ENCODE measurements at regions not wholly inside any gene's neighbourhood (a gene's known extent, or its start where the extent isn't known, plus 50 kb on each side); places are given as distances from the start of the nearest gene placed in this dataset.

DNA sequence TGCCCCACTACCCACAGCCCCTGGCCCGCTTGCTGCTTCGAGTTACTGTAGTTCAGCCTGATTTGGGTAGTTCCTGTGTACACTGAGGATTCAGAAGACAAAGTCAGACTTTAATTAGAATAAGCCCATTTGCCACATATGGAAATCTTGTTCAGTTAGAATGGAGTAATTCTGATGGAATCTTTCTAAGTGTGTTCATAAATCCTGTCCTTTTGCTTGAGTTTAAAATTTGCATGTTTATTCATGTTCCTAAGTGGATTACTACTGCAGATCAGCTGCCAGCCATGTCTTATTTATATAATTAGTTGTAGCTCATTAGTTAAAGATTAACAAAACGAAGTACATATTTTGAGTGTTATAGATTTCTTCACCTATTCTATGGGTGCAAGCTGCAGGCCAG lies 504.5 kb downstream of the PCNX1 start:
- TF ChIP-seq, protein P1, sequence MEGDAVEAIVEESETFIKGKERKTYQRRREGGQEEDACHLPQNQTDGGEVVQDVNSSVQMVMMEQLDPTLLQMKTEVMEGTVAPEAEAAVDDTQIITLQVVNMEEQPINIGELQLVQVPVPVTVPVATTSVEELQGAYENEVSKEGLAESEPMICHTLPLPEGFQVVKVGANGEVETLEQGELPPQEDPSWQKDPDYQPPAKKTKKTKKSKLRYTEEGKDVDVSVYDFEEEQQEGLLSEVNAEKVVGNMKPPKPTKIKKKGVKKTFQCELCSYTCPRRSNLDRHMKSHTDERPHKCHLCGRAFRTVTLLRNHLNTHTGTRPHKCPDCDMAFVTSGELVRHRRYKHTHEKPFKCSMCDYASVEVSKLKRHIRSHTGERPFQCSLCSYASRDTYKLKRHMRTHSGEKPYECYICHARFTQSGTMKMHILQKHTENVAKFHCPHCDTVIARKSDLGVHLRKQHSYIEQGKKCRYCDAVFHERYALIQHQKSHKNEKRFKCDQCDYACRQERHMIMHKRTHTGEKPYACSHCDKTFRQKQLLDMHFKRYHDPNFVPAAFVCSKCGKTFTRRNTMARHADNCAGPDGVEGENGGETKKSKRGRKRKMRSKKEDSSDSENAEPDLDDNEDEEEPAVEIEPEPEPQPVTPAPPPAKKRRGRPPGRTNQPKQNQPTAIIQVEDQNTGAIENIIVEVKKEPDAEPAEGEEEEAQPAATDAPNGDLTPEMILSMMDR (IDR thresholded peaks at IDR 0.05), result no peak
- no peak for TF ChIP-seq POLR2A (IDR thresholded peaks at IDR 0.05)

All from prostate gland (tissue), 2 donors.